ENCODE measurements at regions not wholly inside any gene's neighbourhood (a gene's known extent, or its start where the extent isn't known, plus 50 kb on each side); places are given as distances from the start of the nearest gene placed in this dataset.

DNA sequence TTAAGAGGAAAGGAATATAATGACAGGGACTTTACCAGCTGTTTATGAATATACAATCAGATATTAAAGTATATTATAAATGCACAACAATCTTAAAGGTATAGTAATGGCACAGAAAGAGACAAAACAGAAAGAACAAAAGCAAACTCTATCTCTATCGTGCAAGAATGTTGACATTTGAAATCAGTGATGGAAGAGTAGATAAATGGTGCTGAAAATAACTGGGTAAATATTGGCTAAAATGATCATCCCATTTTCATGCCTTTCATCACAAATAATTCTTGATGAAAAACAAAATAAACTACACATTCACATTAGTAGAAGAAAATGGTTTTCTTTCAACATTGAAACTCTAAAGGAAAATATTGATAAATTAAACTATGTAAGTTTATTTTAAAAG lies 495.9 kb downstream of the IRS1 start (continued):
- TF ChIP-seq IRX3 (CRISPR knock-in tag; IDR thresholded peaks at IDR 0.05; ENCODE audit: borderline replicate concordance, low read depth) (no peak), ZNF883 (CRISPR knock-in tag; IDR thresholded peaks at IDR 0.05; ENCODE audit: not compliant biosample characterization) (no peak), ZNF367 (CRISPR knock-in tag; IDR thresholded peaks at IDR 0.05; ENCODE audit: borderline replicate concordance) (no peak), MIXL1 (CRISPR knock-in tag; IDR thresholded peaks at IDR 0.05) (no peak), ZNF230 (CRISPR knock-in tag; IDR thresholded peaks at IDR 0.05) (no peak), FOXK2 (IDR thresholded peaks at IDR 0.05) (no peak), HMG20A (CRISPR knock-in tag; IDR thresholded peaks at IDR 0.05; ENCODE audit: borderline replicate concordance) (no peak; the same call in 1 of the 2 replicates), ZNF33A (CRISPR knock-in tag; IDR thresholded peaks at IDR 0.05; ENCODE audit: borderline replicate concordance) (no peak), ZNF616 (CRISPR knock-in tag; IDR thresholded peaks at IDR 0.05; ENCODE audit: low read depth) (no peak), KIAA2018 (CRISPR knock-in tag; IDR thresholded peaks at IDR 0.05; ENCODE audit: borderline replicate concordance) (no peak)
- TF ChIP-seq, protein P1, sequence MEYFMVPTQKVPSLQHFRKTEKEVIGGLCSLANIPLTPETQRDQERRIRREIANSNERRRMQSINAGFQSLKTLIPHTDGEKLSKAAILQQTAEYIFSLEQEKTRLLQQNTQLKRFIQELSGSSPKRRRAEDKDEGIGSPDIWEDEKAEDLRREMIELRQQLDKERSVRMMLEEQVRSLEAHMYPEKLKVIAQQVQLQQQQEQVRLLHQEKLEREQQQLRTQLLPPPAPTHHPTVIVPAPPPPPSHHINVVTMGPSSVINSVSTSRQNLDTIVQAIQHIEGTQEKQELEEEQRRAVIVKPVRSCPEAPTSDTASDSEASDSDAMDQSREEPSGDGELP (IDR thresholded peaks at IDR 0.05; ENCODE audit: borderline replicate concordance, low read depth), result no peak
- TF ChIP-seq, protein P2, sequence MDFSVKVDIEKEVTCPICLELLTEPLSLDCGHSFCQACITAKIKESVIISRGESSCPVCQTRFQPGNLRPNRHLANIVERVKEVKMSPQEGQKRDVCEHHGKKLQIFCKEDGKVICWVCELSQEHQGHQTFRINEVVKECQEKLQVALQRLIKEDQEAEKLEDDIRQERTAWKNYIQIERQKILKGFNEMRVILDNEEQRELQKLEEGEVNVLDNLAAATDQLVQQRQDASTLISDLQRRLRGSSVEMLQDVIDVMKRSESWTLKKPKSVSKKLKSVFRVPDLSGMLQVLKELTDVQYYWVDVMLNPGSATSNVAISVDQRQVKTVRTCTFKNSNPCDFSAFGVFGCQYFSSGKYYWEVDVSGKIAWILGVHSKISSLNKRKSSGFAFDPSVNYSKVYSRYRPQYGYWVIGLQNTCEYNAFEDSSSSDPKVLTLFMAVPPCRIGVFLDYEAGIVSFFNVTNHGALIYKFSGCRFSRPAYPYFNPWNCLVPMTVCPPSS (IDR thresholded peaks at IDR 0.05), result no peak
